ENCODE measurements at regions not wholly inside any gene's neighbourhood (a gene's known extent, or its start where the extent isn't known, plus 50 kb on each side); places are given as distances from the start of the nearest gene placed in this dataset.

DNA sequence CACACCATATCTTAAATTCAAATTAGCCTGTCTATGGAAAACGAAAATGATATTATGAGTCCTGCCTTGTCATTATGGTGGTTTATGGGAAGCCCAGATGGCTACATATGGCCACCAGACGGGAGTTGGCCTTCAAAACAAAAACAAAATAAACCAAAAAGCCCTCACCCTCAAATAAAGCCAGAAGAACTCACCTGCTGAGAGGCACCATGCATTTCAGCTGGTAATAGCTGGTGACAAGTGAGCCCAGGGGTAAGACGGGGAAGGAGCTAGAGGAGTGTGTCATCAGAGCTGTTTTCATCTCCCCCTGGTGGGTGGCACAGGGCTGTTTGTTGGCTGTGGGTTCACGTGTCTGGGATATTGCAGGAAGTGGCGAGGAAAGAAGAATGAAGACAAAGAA is 152.9 kb downstream of the EFNB2 start:
- DNase-seq (ENCODE audit: low read depth) = no peak

DNA sequence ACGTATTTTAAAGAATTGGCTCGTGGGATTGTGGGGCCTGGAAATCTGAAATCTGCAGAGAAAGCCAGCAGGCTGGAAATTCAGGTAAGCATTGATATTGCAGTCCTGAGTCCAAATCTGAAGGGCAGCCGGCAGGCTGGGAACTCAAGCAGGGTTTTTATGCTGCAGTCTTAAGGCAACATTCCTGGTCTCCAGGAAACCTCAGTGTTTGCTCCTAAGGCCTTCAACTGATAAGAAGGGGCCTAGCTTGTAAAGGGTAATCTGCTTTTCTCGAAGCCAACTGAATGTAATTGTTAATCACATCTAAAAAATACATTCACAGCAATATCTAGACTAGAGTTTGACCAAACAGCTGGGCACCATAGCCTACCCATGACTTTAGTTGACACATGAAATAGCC is 154.4 kb downstream of the EFNB2 start:
- DNase-seq (ENCODE audit: low read depth) = no peak

DNA sequence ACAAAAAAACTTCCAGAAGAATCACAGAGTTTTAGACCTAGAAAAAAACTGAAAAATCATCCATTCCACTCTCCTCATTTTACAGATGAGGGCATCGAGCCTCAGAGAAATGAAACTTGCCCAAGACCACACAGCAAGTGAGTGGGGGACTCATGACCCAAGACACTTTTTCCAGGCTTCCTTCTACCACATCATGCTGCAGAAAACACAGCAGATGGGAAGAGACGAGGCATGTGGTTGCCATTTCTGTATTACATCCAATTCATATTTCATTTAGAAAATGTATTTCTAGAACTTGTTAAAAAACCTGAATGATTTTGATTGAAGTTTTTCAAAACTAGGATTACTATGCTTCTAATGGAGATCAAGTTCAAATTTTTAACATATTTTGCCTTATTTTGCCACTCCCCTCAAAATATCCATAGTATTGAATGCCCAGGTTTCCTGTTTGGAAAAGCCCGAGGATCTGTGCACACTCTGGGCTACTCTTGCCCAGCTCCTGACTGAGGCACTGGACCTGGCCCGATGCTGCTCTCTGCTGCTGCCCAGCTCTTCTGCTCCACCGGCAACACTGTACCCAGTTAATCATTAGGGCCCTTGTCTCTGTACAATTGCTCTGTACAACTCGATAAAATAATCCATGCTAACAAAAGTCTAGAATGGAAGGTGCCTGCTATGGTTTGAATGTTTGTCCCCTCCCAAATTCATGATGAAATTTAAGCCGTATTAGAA is 157.4 kb downstream of the EFNB2 start:
- no peak for DNase-seq (ENCODE audit: low read depth)

GRCh38 chr13:106377341-106377740 is 158.1 kb downstream of the EFNB2 start:
- DNase-seq (ENCODE audit: low read depth) = no peak

DNA sequence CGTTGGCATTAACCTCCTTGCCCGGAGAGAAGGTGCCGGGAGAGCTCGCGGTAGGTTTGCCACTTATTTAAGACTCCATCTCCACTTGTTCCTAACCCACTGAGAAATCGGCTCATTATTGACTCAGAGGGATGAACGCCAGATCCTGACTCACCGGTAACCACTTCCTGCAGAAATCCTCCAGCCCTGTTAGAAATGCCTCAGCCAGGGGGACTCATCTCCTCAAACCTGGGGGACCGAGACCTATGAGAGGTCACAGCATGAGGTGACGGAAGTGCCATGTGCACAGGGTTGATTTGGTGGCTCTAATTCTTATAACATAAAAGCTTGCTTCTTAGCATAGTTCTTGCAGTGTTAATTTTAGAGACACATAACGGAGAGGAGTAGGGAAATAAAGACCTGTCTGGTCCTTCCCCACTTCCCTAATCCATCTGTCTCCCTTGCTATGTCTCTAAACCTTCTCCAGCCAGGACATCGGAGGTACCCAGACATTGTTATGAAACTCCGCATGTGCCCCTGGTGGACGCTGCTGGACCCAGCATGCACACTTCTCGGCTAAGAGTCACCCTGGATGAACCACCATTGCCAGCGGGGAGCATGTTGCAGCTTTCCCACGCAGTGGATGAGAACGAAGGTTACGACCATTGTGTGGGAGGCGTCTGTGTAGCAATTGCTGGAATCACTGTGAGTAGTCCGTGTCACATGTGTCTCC is 158.9 kb downstream of the EFNB2 start:
- DNase-seq (ENCODE audit: low read depth) = peak; percentile 77

DNA sequence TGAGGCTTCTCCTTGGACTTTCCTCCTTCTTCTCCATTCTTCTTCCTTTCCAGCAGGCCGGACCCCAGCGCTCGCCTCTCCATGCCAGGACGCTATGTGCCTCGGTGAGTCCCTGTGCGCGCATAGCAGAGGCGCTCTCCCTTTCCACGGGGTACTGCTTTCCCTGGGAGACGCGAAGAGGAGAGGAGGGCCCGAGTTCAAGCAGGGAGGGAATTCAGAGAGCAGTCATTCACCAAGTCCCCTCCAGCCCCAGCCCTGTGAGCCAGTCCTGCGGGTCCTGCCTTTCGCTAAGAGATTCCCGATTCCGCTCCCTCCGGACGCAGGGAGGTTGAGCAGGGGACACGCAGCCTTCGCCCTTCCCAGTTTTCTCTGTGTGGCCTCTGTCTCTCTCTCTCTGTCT is 160.4 kb downstream of the EFNB2 start:
- no peak for DNase-seq (ENCODE audit: low read depth)

DNA sequence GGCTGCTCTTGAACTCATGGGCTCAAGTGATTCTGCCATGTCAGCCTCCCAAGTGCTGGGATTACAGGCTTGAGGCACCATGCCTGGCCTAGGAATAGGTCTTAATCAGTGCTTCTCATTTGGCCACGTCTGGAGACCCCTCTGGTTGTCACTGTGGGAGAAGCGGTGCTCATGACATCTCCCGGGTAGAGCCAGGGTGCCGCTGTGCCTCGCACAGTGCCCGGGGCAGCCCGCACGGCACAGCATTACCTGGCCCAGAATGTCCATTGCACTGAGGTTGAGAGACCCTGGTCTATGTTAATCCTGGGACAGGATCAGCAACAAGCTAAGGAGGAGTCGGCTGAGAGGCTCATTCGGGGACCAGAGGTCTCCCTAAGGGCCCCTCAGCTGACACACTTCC is 160.8 kb downstream of the EFNB2 start:
- DNase-seq (ENCODE audit: low read depth) = no peak

DNA sequence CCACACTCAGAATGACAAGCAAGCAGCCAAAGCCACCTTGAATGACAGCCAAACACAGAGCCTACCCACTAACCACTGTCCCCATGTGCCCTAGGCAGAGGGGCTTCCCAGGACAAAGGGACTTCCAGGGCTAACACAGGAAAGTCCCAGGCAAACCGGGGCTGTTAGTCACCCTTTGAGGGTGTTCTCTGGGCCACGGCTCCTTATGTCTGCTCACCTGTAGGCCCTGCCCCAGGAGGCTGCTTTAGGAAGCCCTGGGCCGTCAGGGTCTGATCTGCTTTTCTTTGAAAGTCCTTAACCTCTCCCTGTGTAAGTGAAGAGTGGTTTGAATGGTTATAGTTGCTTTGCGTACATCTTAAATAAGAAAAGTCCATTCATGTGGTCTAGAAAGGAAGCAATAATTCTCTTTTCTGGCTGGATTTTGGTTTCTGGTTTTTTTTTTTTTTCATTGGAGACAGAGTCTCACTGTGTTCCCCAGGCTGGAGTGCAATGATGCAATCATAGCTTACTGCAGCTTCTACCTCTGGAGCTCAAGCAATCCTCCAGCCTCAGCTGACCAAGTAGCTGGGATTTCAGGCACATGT is 161.4 kb downstream of the EFNB2 start:
- peak; percentile 41 for DNase-seq (ENCODE audit: low read depth)

DNA sequence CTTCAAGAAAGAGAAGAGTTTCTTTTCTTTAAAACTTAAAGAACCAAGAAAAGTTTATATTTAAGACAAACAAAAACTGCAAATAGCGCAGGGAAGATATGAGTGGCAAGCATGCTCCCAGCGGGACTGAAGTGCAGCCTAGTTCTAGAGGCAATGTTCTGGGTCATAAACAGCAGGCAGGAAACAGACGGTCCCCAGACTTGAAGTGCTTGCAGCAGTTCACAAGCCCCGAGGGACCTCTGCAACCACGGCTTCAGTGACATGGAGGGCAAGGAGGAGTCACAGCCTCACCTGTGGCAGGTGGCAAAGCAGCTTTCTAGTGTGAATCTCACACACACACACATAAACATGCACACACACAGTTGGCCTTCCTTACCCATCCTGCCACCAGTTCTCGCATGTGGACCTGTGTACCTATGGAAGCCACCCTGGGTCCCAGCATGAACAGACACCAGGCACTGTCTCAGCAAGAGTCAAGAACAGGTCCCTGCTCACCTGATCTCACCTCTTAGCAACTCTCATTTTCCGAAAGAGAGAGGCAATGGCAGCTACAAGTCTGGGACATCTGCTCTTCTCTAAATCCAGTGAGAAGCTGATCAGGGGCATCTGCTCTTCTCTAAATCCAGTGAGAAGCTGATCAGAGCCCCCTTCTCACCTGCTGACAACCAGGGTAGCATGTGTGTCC is 162.0 kb downstream of the EFNB2 start:
- DNase-seq (ENCODE audit: low read depth) = no peak

GRCh38 chr13:106372199-106373155 is 163.0 kb downstream of the EFNB2 start:
- DNase-seq (ENCODE audit: low read depth) = peak; percentile 87

DNA sequence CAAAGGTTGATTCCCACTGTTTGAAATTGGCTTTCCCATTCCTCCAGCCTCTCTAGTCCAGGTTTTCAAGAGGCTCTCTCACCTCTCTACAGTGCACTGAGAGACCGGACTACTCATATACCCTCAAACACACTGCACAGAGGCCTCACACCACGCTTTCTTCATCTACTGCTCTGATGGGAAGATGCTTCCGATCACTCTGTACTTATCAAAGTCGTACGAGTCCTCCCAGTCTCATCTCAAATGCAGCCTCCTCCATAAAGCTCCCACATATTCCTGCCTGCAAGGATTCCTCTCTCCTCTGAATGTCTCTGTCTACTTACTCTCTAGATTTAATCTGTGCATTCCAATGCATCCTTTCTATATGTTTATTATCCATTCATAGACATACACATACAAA is 164.4 kb downstream of the EFNB2 start:
- DNase-seq (ENCODE audit: low read depth) = no peak

- DNase-seq (ENCODE audit: low read depth) = no peak
Observed at GRCh38 chr13:106369858-106370257, 165.6 kb downstream of the EFNB2 start.

DNA sequence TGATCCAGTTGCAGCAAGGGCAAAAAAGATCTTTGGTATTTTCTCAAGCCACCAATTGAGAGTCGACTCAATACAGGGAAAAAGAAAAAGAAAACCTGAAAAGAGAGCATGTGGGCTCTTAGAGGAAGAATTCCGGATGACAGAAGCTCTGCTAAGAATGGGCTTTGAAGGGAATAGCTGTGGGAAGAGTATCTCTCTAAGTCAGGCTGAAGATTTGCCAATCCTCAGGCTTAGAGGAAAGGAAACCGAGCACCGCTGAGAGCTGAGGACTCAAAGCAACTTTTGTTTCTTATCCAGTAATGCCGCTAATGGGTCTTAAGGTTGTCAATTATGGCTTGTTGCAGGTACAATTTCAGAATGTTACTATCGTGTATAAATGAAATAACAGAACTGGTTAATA is 166.4 kb downstream of the EFNB2 start:
- DNase-seq (ENCODE audit: low read depth) = no peak

DNA sequence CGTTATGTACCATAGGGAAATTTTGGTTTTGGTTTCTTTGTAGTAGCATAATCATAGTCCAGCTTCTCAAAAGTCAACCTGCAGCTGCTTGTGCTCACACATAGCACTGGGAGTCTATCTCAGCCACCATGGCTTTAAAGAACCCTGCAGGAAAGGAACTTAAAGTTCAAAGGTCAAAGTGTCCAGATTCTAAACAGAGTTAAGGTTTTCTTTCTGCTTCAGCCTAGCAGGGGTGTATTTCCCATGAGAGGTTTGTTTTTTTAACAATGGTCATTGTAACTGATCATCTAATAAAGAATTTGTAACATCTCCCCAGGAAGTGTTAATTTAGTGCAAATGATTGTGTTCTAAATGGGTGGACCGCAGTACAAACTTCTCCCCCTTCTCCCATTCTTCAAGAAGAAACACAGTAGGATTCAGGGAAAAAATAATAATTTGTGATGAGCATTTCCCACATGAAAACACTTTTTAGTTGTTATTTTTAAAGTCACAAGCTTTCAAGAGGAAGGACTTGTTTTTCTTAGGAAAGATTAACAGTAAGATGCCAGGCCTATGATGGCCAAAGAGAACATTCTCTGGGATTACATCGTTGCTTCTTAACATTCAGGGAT is 168.0 kb downstream of the EFNB2 start:
- DNase-seq (ENCODE audit: low read depth) = no peak

- DNase-seq (ENCODE audit: low read depth) = no peak
Observed at GRCh38 chr13:106362707-106363106, 172.8 kb downstream of the EFNB2 start.

GRCh38 chr13:106361621-106362020 is 173.8 kb downstream of the EFNB2 start:
- no peak for DNase-seq (ENCODE audit: low read depth)

DNA sequence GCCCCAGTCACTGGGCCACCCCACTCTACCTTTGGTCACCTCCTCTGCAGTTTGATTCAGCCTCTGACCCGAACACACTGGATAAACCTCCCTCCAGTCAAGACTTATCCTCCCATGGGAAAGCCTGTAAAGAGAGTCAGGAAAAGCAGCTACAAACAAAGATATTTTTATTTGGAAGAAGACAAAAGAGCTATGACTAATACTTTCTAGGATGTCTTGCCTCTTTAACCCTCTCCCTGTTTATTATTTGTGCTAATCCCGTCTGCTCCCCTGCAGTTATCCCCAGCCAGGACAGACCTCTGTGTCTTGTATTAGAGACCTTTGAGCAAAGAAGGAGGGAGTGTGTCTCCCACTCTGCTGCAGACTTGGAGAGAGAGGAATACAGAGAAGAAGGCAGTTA is 178.3 kb downstream of the EFNB2 start:
- peak; percentile 13 for DNase-seq (ENCODE audit: low read depth)

- no peak for DNase-seq (ENCODE audit: low read depth)
Observed at GRCh38 chr13:106355866-106356265, 179.6 kb downstream of the EFNB2 start.

GRCh38 chr13:106354961-106355360 is 180.5 kb downstream of the EFNB2 start:
- no peak for DNase-seq (ENCODE audit: low read depth)

DNA sequence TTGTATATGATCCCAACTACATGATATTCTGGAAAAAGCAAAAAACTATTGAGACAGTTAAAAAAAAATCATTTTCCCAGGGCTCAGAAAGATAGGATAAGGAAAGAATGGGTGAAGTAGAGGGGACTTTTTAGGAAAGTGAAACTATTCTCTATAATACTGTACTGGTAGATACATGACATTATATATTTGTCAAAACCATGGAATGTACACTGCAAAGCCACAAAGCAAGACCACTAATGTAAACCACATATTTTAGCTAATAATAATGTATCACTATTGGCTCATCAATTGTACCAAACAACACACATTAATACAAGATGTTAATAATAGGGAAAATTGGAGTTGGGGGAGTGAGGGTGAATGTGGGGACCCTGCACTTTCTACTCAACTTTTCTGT is 182.6 kb downstream of the EFNB2 start:
- DNase-seq (ENCODE audit: low read depth) = no peak

DNA sequence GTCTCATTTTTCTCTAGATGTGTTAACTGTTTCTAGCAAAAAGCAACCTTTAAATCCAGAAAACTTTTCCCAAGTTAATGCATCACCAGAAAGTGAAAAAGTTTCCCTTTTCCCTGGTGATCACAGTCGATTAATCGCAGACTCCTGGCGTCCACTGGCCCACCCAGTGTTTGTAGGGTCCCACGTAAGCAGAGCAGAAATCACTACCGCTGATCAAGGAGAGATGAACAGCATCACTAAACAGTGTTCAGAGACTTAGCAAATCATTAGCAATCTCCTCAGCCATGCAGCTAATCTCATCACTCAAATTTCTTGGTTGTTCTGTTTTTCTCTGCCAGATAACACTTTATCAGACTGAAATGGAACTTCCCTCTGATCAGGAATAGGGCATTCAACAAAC is 184.2 kb downstream of the EFNB2 start:
- DNase-seq (ENCODE audit: low read depth) = no peak

All from GM04503 (cell line).